Astrocyte (in vitro differentiated cells and primary cell): ENCODE measurements at regions not wholly inside any gene's neighbourhood (a gene's known extent, or its start where the extent isn't known, plus 50 kb on each side); places are given as distances from the start of the nearest gene placed in this dataset.

Experiments used
- EZH2 ChIP-seq: IDR thresholded peaks from 2 replicates; pipeline ENCODE4 v1.6.1; 2012; ENCODE audit warnings: mild to moderate bottlenecking, low read length, inconsistent platforms; ENCODE audit not compliant: insufficient read depth
- TF ChIP-seq, protein P1 (sequence below): IDR thresholded peaks from 2 replicates; pipeline ENCODE4 v1.5.1; 2011; ENCODE audit warnings: low read depth, mild to moderate bottlenecking, inconsistent platforms, low read length, moderate library complexity; ENCODE audit not compliant: insufficient read depth

DNA sequence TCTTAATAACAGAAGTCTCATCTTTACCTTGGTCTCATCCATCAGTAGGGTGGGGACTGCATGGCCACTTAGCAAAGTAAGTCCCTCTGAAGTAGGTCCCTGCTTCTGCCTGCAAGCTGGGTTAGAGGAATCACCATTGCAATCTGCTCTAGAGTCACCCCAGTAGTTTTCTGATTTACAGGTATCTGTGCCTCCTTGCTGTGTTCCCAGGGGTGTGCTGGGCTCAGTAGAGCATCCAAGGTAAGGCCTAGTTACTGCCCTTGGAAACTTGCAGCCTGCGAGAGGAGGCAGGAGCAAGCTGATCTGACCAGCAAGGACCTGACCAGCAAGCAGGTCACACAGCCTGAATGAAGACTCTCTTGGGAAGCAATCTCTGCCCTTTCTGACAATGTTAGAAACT lies 160.8 kb upstream of the GSC start:
- TF ChIP-seq, protein P1, sequence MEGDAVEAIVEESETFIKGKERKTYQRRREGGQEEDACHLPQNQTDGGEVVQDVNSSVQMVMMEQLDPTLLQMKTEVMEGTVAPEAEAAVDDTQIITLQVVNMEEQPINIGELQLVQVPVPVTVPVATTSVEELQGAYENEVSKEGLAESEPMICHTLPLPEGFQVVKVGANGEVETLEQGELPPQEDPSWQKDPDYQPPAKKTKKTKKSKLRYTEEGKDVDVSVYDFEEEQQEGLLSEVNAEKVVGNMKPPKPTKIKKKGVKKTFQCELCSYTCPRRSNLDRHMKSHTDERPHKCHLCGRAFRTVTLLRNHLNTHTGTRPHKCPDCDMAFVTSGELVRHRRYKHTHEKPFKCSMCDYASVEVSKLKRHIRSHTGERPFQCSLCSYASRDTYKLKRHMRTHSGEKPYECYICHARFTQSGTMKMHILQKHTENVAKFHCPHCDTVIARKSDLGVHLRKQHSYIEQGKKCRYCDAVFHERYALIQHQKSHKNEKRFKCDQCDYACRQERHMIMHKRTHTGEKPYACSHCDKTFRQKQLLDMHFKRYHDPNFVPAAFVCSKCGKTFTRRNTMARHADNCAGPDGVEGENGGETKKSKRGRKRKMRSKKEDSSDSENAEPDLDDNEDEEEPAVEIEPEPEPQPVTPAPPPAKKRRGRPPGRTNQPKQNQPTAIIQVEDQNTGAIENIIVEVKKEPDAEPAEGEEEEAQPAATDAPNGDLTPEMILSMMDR: no peak
- no peak for TF ChIP-seq EZH2
